Coronary artery (tissue), 2 donors: ENCODE measurements at regions not wholly inside any gene's neighbourhood (a gene's known extent, or its start where the extent isn't known, plus 50 kb on each side); places are given as distances from the start of the nearest gene placed in this dataset.

Source experiments
- DNase-seq: peaks from one replicate; pipeline ENCODE4 v3.0.0-alpha.2; 2017; ENCODE audit warnings: low spot score
- H3K27ac ChIP-seq, 2 donors: fragments of 200-600 bp; sonication (generic); one replicate each; pipeline ENCODE4 v1.5.1; 2016 to 2019
- H3K4me3 ChIP-seq: fragments of 200-600 bp; sonication (generic); 2 replicates; pipeline ENCODE4 v1.5.1; 2016; ENCODE audit warnings: mild to moderate bottlenecking, moderate library complexity
- CTCF ChIP-seq: fragments of 200-600 bp; sonication (generic); IDR thresholded peaks from one replicate; pipeline ENCODE4 v1.5.1; 2019; ENCODE audit warnings: antibody characterized with exemption

- TF ChIP-seq CTCF = no peak
- DNase-seq = no peak
- Histone ChIP-seq H3K4me3 (no peak overlapping the region), H3K27ac (no peak overlapping the region)
Observed at GRCh38 chr4:66927937-66928336, 617.4 kb downstream of the CENPC start.

- DNase-seq = no peak
- no peak overlapping the region for H3K27ac ChIP-seq
- H3K4me3 ChIP-seq = no peak overlapping the region
- no peak for TF ChIP-seq CTCF
Observed at GRCh38 chr4:66926687-66927086, 618.6 kb downstream of the CENPC start.

GRCh38 chr4:66923081-66923865 is 622.0 kb downstream of the CENPC start:
- H3K27ac ChIP-seq = no peak overlapping the region
- TF ChIP-seq CTCF = no peak
- H3K4me3 ChIP-seq = no peak overlapping the region
- DNase-seq = no peak

- TF ChIP-seq CTCF = no peak
- no peak for DNase-seq
- Histone ChIP-seq H3K4me3 (no peak overlapping the region), H3K27ac (no peak overlapping the region)
Observed at GRCh38 chr4:66921433-66921832, 623.9 kb downstream of the CENPC start.

GRCh38 chr4:66920514-66920913 is 624.8 kb downstream of the CENPC start:
- no peak for TF ChIP-seq CTCF
- H3K27ac ChIP-seq = no peak overlapping the region
- H3K4me3 ChIP-seq = no peak overlapping the region
- DNase-seq = no peak

- no peak for DNase-seq
- no peak overlapping the region for H3K27ac ChIP-seq
- no peak for TF ChIP-seq CTCF
- H3K4me3 ChIP-seq = no peak overlapping the region
Observed at GRCh38 chr4:66911880-66912279, 633.4 kb downstream of the CENPC start.

GRCh38 chr4:66906314-66906713 is 639.0 kb downstream of the CENPC start:
- Histone ChIP-seq H3K27ac (no peak overlapping the region), H3K4me3 (no peak overlapping the region)
- no peak for TF ChIP-seq CTCF
- DNase-seq = no peak
